HG02943 (cell line): ENCODE measurements at regions not wholly inside any gene's neighbourhood (a gene's known extent, or its start where the extent isn't known, plus 50 kb on each side); places are given as distances from the start of the nearest gene placed in this dataset.

ENCODE experiments used
- ATAC-seq: cut with Tn5 transposase; IDR thresholded peaks from one replicate; pipeline ENCODE4 v1.9.1; 2021; ENCODE audit warnings: mild to moderate bottlenecking, low read depth, moderate library complexity; ENCODE audit not compliant: unreplicated experiment

GRCh38 chr1:217228689-217229088, 402.2 kb downstream of the GPATCH2 start:
- ATAC-seq = no peak

DNA sequence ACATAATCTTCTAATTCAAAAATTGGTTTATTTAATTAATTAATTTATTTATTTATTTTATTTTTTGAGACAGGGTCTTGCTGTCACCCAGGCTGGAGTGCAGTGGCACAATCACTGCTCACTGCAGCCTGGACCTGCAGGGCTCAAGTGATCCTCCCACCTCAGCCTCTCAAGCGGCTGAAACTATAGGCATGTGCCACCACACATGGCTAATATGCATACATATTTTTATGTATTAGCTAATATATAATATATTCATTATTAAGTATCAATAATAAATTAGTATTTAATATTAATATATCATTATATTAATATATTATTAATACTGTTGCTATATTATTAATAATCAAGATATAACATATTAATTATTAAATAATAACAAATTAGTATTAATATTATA, 406.7 kb downstream of the GPATCH2 start:
- no peak for ATAC-seq

DNA sequence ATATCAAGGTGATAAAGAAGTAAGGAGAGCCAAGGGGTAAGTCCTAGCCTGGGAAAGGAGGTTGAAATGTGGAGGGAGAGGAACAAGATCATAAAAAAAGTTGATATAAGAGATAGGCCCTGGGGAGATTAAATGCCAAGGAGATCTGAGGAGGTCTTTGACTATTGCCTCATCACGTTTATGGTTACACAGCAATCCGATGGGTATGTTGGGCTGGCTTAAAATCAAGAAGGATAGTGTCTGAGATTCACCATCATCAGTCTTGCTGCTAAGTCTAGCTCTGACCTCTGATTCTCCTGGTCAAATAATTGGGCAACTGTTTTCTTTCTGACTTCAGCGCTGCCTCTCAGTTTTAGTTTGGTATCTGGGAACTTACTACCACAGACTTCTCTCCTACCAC, 416.3 kb downstream of the GPATCH2 start:
- no peak for ATAC-seq

- no peak for ATAC-seq
Measured at GRCh38 chr1:217211486-217211885, 419.4 kb downstream of the GPATCH2 start.

DNA sequence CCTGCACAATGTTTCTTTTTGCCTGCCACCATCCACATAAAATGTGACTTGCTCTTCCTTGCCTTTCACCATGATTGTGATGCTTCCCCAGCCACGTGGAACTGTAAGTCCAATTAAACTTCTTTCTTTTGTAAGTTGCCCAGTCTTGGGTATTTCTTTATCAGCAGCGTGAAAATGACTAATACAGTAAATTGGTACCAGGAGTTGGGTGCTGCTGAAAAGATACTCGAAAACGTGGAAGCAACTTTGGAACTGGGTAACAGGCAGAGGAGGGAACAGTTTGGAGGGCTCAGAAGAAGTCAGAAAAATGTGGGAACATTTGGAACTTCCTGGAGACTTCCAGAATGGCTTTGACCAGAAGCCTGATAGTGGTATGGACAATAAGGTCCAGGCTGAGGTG, 425.3 kb downstream of the GPATCH2 start:
- ATAC-seq = no peak

GRCh38 chr1:217196616-217197015, 434.3 kb downstream of the GPATCH2 start:
- no peak for ATAC-seq

- no peak for ATAC-seq
Measured at GRCh38 chr1:217193151-217193550, 437.7 kb downstream of the GPATCH2 start.

GRCh38 chr1:217191441-217191840, 439.4 kb downstream of the GPATCH2 start:
- ATAC-seq = no peak

- ATAC-seq = no peak
Measured at GRCh38 chr1:217190359-217190758, 440.5 kb downstream of the GPATCH2 start.

DNA sequence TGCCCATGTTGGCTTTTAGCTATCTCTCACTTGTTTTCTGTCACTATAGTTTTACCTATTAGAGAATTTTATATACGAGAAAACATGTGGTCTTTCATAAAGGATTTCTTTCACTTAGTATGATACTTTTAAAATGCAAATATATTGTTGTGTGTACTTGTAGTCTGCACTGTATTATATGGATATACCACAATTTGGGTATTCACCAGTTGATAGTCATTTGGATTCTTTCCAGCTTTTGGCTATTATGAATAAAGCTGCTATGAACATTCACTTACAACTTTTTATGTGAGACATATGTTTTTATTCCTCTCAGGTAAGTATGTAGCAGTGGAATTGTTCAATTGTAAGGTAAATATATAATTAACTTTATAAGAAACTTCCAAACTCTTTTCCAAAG, 441.5 kb downstream of the GPATCH2 start:
- ATAC-seq = no peak

- no peak for ATAC-seq
Measured at GRCh38 chr1:217188280-217189237, 442.3 kb downstream of the GPATCH2 start.

- ATAC-seq = no peak
Measured at GRCh38 chr1:217186664-217187063, 444.2 kb downstream of the GPATCH2 start.

DNA sequence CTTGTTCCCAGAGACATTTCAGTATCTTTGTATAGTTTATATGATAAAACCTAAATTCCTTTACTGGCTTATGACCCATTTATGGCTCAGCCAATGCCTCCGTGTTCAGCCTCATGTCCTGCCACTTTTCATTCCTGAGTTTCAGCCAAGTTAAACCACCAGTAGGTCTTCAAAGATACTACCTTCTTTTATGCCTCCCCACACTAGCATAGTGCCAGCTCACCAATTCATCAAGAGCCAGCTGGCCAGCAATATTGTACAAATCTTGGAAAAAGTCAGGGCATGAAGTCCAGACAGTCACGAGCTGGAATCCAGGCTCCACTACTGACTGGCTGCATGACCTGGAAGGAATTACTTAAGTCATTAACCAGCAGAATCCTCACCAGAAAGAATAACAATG, 446.0 kb downstream of the GPATCH2 start:
- no peak for ATAC-seq

- ATAC-seq = no peak
Measured at GRCh38 chr1:217182992-217183391, 447.9 kb downstream of the GPATCH2 start.

DNA sequence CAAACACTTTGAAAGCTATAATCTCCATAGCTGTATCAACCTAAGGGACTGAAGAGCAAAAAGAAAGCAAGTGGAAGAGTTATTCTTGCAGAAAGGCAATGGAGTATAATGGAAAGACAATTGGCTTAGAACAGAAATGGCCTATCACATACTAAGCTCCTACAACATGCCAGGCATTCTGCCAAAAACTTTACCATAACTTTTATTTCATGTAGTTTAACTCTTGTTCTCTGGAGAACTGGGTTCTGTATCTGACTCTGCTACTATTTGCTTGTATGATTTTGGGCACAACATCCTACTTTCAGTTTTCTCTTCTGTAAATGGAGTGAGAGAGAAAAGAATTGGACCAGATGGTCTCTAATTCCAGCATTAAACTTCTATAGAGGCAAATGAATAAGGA, 449.1 kb downstream of the GPATCH2 start:
- no peak for ATAC-seq

DNA sequence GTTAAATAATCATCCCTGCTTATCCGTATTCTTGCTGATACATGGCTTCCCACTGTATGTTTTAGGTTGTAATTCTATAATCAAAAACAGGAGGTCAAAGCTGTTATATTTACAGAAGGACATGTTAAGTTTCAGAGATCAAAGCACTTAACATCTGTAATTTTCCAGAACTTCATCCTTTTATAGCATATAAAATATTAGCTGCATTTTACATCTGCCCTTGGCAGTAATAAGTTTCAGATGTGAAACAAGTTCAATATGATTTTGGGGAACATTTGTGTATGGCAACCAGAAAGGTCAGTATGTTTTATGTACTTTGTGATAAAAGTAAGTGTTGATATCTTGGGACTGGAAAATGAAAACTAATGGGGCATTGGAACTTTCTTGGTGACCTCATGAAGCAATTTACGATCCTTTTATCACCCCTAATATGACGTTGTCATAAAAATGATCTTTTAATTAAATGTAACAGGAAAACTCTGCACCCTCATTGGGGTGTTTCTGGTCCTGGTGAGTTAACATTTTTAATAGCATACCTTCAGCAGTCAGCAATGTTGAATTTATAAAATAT, 449.6 kb downstream of the GPATCH2 start:
- no peak for ATAC-seq

GRCh38 chr1:217180443-217180842, 450.4 kb downstream of the GPATCH2 start:
- ATAC-seq = no peak

DNA sequence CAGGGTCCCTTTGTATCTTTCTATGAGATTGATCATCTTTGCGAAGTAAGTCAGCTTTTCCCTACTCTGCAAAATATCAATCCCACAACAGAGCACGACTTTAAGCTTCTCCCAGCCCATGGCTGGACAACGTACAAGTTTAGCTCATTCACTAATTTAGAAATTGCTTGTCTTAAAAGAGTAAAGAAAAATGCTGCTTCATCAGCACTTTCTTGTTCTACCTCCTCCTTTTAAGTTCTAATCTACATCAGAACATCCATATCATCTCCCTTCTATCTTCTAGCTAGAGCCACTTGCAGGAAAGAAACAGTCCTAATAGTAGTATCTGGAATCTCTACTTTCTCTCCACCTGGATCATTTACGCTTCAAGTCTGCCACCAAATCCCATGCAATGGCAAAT, 441.2 kb upstream of the ESRRG start:
- no peak for ATAC-seq

DNA sequence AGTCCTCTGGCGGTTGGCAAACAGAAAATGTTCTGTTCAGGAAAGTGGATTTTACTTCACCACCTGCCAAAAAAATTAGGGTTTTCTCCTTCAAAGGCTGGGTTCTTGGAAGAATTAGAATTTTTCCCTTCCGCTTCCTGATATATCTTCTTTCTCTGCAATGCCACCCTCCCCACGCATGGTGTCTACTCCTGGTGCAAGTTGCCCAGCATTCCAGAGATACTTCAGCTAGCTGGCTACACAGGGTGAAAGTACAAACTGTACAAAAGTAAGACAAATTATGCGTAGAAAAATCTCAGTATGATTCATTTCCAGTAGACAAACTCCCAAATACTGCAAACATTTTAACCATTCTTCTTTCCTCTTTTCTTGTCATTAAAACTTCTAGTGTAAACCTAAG, 430.1 kb upstream of the ESRRG start:
- no peak for ATAC-seq

DNA sequence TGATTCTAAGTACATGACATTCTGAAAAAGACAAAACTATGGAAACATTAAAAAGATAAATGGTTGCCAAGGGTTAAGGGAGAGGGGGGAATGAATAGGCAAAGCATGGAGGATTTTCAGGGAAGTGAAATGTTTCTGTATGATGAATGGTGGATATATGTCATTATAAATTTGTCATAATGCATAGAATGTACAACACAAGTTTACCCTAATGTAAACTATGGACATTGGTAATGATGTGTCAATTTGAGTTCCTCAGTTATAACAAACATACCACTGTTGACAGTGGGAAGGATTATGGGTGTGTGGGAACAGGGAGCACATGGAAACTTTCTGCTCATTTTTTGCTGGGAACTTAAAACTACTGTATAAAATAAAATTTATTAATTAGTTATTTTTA, 427.1 kb upstream of the ESRRG start:
- ATAC-seq = no peak

- no peak for ATAC-seq
Measured at GRCh38 chr1:217149791-217150190, 426.6 kb upstream of the ESRRG start.

DNA sequence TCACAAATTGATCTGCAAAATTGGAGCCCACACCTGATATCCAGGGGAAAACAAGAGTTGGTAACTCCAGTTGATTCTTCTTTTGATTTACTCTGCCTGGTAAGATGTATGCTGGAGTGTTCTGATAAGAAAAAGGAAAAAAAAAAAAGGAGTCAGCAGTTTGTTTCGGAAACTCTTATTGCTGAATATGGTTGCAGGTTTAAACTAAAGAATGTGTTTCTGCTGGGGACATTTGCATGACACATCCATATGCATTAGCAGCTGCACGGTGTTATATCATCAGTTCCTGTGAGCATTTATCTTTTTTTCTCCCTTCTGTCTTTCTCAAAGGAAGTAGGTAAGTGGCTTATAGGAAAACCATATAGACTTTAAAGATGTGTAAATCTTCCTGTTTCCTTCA, 418.5 kb upstream of the ESRRG start:
- ATAC-seq = no peak
